Left renal pelvis (tissue), 4 donors: ENCODE measurements at regions not wholly inside any gene's neighbourhood (a gene's known extent, or its start where the extent isn't known, plus 50 kb on each side); places are given as distances from the start of the nearest gene placed in this dataset.
"Not testable (repeated sequence)": the region's sequence is repeated elsewhere in the genome, so short reads cannot be mapped to it uniquely, and the experiment has no call there.

Experiments
- DNase-seq, 4 donors: peaks; one replicate each; pipeline ENCODE4 v3.0.0-alpha.2; 2013; ENCODE audit warnings: low read depth in 4 of 4, low spot score in 3 of 4

DNA sequence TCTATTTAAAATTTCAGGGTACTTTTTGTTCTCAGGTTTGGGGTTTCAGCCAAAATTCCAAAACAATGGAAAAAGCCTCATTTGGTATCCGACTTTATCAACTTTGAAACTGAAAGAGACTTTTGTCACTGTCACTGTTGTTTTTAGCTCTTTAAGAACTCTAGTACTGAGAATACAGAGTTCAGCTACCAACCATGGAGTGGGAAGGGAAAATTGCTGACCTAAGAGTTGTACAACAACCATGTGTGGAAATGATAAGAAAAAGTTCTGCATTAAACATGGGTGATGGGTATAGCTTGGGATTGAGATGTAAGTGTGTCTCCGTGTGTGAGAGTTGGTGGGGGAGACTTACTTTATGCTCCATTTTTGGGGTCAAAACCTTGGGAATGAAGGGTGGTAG, 206.6 kb upstream of the LRATD1 start:
- DNase-seq, result no peak

- DNase-seq, result no peak
Observed at GRCh38 chr2:14428056-14428455, 204.5 kb upstream of the LRATD1 start.

GRCh38 chr2:14433946-14434495, 198.5 kb upstream of the LRATD1 start:
- no peak for DNase-seq

DNA sequence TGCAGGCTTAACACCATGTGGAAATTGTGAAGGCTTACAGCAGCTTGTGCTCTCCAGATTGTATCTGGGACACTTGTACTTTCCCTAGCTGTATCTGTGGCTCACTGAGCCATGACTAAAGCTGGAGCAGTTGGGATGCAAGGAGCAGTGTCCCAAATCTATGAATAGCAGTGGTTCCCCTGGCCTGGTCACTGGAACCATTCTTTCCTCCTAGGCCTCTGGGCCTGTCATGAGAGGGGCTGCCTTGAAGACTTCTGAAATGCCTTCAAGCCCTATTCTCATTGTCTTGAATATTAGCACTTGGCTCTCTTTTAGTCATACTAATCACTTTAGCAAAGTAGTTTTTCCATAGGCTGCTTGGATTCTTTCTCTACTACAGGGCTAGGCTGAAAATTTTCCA, 186.8 kb upstream of the LRATD1 start:
- no peak for DNase-seq

GRCh38 chr2:14448340-14448739, 184.2 kb upstream of the LRATD1 start:
- DNase-seq, result no peak

DNA sequence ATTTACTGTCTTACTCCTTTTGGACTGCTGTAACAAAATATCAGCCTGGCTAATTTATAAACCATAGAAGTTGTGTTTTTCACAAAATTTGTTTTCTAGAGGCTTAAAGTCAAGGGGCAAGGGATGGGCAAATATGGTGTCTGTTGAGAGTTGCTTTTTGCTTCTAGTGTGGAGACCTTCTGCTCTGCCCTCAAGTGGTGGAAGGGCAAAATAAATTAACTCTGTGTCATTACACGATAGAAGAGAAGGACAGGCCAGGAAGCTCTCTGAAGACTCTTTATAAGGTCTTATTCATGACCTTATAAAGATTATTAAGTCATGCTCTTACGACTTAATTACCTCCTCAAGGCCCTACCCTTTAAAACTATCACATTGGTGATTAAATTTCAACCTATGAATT, 181.2 kb upstream of the LRATD1 start:
- DNase-seq, result no peak

GRCh38 chr2:14454202-14454601, 178.3 kb upstream of the LRATD1 start:
- no peak for DNase-seq

DNA sequence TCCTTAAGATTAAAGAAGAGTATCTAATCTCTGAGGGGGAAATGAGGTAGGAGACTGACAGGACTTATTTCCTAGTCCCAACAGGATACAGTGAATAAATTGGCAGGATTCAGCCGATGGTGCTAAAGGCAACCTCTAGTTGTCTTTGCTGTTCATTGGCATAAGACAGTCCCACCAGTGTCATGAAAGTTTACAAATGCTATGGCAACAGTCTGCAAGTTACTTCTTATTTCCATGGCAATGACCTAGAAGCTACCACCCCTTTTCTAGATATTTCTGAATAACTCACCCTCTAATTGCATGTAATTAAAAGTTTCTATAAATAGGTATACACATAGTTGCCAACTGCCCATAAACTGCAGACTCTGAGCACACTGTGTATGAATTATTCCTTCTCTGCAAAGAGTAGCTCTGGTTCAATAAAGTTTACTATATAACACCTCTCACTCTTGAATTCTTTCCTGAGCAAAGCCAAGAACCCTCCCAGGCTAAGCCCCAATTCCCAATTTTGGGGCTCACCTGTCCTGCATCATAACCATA, 172.7 kb upstream of the LRATD1 start:
- DNase-seq, result no peak

DNA sequence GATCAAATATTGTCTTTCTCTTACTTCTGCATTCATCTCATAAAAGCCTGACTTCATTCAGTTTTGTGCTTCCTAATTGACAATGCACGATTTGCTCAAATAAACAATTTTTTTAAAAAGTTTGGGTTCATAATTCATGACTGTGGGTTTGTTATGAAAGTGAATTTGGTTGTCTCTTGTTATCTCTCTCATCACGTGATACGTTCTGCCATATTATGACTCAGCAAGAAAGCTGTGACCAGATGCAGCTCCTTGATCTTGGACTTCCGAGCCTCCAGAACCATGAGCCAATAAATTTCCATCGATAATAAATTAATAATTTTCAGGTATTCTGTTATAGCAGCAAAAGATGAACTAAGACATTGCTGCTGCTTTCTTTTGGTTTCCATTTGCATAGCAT, 156.5 kb upstream of the LRATD1 start:
- DNase-seq, result no peak

DNA sequence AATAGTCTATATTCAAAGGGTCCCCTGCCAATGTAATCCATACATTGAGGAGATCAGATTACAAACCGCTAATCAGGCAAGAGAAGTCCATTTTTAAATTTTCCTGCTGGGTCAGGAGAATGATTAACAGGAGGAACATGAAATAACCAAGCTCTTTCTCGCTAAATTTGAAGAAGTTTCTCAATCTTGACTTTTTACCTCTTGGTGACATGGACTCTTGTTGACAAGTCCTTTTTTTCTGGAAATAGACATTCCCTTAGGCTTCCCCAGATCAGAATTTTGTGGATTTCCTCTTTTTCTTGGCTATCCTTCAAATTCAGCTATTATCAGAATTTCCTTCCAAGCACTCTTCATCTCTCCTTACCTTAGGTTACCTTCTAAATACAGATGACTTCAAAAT, 153.0 kb upstream of the LRATD1 start:
- DNase-seq, result no peak

DNA sequence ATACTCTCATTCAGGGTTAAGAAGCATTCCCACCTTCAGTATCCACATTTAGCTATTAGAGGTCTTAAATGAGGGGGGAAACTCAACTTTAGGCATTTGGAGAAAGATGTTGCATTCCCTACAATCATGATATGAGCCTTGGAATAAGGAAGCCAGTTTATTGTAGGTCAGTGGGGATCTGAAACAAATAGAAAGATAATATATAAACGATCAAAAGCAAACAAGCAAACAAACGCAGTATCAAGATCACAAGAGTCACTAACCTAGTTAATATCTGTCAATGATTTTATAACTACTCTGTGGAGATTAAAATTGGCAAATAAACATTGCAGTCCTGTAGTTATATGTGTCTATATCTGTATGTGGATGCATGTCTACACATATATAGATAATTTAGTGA, 152.4 kb upstream of the LRATD1 start:
- no peak for DNase-seq

DNA sequence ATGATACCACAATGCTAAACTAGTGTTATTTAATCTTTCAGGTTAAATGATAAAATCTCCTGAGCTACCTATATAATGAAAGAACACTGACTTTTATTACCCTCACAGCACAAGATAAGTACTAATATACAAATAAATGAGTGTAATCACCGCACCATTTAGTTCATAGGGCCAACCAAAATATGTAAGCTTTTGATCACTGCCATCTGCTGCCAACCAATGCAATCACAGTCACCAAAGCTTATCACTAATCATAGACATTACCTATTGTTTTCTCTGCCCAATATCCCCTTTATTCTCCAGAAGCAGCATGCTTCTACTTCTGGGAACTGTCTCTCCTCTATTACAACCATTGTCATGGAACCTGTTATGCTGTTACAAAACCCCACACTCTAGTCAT, 151.6 kb upstream of the LRATD1 start:
- DNase-seq, result no peak

DNA sequence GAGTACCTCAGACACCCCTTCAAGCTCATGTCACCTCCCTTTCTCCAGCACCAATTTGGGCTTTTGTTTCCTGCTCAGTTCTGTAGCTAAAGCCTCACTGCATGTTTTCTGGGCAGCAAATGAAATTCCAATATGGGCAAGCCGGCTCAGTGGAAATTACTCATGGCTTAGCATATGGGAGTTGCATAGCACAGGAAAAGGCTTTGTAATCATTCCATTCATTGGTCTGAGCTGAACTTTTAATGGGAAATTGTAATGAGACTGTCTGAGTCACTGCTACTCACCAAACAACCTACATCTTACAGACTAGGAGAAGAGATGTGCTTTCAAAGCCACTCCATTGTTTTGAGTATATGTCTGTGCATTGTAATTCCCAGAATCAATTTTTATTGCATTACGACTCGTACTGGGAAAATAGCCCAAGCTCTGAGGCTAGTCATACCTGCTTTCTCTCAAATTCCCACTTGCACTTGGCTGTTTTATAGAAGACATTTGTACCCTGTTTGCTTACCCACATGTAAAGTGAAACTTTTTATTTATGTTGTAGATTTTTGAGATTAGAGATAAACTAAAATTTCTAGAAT, 139.5 kb upstream of the LRATD1 start:
- no peak for DNase-seq

- DNase-seq, result no peak
Observed at GRCh38 chr2:14494759-14495158, 137.8 kb upstream of the LRATD1 start.

DNA sequence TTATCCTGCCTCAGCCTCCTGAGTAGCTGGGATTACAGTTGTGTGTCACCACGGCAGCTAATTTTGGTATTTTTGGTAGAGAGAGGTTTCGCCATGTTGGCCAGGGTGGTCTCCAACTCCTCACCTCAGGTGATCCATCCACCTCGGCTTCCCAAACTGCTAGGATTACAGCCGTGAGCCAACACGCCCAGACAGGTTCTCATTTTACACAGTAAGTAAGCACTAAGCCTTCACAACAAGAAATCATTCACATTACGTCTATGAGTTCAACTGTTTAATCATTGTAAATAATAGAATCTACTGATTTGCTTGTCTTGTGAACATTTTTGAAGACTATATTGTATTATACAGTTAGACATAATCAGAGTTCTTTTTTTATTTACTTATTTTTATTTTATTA, 131.5 kb upstream of the LRATD1 start:
- no peak for DNase-seq

- not testable (repeated sequence) for DNase-seq
Observed at GRCh38 chr2:14506955-14507354, 125.6 kb upstream of the LRATD1 start.

GRCh38 chr2:14511541-14511940, 121.0 kb upstream of the LRATD1 start:
- no peak for DNase-seq

DNA sequence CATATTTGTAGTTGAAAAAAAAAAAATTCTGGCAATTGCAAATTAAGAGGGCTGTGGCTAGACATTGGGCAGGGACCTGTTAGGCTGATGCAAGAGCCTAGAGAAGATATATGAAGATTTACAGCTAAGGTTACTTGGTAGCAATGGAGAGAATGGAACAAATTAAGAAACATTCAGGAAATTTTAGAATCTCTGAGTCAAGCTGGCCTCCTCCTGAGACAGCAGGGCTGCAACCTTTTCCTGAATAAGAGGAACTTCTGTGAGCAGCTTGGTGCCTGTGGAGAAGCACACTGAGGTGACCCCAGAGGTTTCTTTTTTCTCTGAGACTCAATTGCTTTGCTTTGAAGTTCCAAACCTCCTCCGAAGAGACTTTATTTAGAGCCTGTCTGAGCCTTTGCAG, 118.6 kb upstream of the LRATD1 start:
- no peak for DNase-seq

DNA sequence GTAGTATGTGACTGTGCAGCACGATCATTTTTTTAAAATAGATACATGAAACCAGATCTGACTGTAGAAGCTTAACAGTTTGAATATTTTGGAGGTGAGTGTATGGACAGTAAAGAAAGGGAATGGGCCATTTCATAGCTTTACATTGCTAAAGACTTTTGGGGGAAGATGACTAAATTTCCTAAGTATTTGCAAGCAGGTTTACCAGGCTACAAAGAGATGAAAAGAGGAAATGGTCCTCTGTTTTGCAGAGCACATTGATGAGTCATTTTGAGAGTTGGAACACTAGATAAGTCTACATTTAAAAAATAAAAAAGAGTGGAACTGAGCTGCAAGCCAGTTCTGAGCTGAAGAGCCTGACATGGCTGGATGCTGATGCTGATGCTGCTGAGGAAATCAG, 115.7 kb upstream of the LRATD1 start:
- no peak for DNase-seq

DNA sequence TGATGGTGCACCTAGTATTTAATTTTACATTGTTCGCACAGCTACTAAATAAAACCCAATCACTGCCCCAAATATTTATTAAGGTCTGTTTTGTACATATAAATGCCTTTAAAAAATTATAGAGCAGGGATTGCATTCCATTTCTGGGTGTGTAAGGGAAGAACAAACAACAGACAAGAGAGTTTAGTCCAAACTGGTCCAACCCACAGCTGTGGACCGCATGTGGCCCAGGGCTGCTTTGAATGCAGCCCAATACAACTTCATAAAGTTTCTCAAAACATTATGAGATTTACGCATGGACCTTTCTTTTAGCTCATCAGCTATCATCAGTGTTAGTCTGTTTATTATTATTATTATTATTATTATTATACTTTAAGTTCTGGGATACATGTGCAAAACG, 114.8 kb upstream of the LRATD1 start:
- DNase-seq, result no peak

DNA sequence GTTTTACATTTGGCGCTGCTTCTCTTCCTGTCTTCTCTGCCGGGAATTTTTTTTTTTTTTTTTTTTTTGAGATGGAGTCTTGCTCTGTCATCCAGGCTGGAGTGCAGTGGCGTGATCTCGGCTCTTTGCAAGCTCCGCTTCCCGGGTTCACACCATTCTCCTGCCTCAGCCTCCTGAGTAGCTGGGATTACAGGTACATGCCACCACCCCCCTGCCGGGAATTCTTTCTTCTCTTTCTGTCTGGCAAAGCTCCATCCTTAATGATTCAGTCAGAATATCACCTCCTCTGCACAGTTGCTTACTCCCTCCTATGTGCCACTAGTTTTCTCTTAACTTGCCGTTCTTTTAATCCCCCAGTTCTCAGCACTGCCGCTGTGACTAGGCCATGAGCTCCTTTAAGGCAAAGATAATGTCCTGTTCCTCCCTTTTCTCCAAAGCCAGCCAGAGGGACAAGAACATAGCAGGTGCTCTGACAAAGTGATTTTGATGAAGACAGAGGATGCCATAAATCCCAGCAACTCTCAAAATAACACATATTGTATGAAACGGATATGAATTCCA, 112.1 kb upstream of the LRATD1 start:
- DNase-seq, result no peak

GRCh38 chr2:14524041-14524802, 108.3 kb upstream of the LRATD1 start:
- no peak for DNase-seq
